ENCODE measurements at regions not wholly inside any gene's neighbourhood (a gene's known extent, or its start where the extent isn't known, plus 50 kb on each side); places are given as distances from the start of the nearest gene placed in this dataset.

DNA sequence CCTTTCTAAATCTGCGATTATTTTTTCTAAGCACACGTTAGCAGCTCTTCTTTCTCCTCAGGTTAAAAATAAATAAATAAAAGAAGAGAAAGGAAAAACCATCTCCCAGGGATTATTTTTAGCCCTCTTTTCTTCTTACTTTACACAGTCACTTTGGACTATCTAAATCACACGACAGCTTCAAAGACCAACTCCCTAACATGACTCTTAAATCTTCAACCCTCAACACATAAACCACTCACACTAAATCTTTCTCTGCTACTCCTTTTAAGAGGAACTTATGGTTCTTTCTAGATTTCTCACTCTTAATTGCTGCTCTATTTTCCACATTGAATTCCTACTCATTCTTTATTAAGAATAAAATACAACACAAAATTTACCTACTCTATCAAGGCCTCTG, 1095.0 kb upstream of the B3GALT2 start:
- no peak for TF ChIP-seq TARDBP (IDR thresholded peaks at IDR 0.05; ENCODE audit: borderline replicate concordance)
- TF ChIP-seq CTCF (IDR thresholded peaks at IDR 0.05 in 2 of 3, conservative IDR thresholded peaks at IDR 0.05 in 1 of 3; ENCODE audit: control insufficient read depth in 2 of 3, extremely low read depth in 1 of 3, insufficient read depth in 1 of 3, low read depth in 3 of 3, low read length in 3 of 3) = no peak
